ENCODE measurements at regions not wholly inside any gene's neighbourhood (a gene's known extent, or its start where the extent isn't known, plus 50 kb on each side); places are given as distances from the start of the nearest gene placed in this dataset.

DNA sequence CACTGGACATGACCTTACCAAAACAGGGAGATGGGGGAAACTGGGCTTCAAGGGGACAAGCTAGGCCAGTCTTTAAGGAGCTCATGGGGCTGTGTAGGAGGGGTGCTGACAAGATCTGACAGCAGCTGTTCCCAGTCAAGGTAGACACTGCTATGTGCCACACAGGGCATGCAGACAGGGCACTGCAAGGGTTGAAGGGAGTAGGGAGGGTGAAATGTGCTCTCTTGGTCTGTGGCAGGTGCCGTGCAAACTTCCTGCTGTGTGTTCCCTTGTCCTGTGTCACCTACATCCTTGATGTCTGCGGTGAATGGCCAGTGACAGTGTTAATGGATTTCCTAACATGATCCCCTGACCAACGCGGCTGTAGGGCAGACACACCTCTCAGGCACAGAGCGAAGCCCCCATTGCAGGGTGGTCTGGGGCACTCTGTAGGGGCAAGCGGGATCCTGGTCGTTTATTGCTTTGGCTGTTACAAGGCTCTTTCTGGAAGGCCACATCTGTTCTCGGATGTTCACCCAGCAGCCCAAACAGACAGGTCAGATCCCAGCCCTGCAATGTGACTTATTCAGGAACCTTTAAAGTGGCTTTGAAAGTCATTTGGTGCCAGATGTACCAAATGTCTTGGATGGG lies 199.5 kb upstream of the ZNF536 start:
- Histone ChIP-seq H3K9me3 (no peaks in the 10 kb centered on the region), H3K27me3 (no peaks in the 10 kb centered on the region), H3K4me3 (ENCODE audit: low read depth, low read length) (no peak overlapping the region), H3K36me3 (no peaks in the 10 kb centered on the region), H3K4me1 (no peaks in the 10 kb centered on the region)
- no peak for TF ChIP-seq CTCF (IDR thresholded peaks at IDR 0.05; ENCODE audit: low read depth, low read length)
- no peak for DNase-seq

- no peaks in the 10 kb centered on the region for H3K4me1 ChIP-seq
- H3K36me3 ChIP-seq = no peaks in the 10 kb centered on the region
- DNase-seq = no peak
- TF ChIP-seq CTCF (IDR thresholded peaks at IDR 0.05; ENCODE audit: low read depth, low read length) = no peak
- no peaks in the 10 kb centered on the region for H3K27me3 ChIP-seq
- no peak overlapping the region for H3K4me3 ChIP-seq (ENCODE audit: low read depth, low read length)
- no peaks in the 10 kb centered on the region for H3K9me3 ChIP-seq
Measured at GRCh38 chr19:30173593-30174356, 198.4 kb upstream of the ZNF536 start.

- H3K27me3 ChIP-seq = no peaks in the 10 kb centered on the region
- no peak for TF ChIP-seq CTCF (IDR thresholded peaks at IDR 0.05; ENCODE audit: low read depth, low read length)
- H3K9me3 ChIP-seq = no peaks in the 10 kb centered on the region
- DNase-seq = no peak
- no peak overlapping the region for H3K4me3 ChIP-seq (ENCODE audit: low read depth, low read length)
- no peaks in the 10 kb centered on the region for H3K36me3 ChIP-seq
- no peaks in the 10 kb centered on the region for H3K4me1 ChIP-seq
Measured at GRCh38 chr19:30174357-30174645, 197.9 kb upstream of the ZNF536 start.

- DNase-seq = no peak
Measured at GRCh38 chr19:30174791-30175190, 197.4 kb upstream of the ZNF536 start.

DNA sequence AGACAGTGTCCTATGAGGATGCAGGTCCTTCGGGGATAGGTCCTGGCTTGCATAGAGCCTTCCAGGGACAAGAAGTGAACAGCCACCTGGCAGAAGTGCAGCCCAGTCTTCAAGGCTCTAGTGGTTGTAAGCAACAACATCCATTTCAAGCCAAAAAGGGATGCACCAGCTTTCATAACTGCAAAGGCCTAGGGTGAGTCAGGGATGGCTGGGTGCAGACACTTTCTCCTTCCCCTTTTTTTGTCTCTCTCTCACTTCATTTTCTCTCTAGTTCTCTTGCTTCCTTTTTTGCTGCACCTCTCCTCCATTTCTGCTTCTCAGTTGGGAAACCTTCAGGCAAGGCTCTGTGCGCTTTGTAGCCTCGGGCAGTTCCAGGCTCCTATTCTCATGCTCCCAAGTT lies 196.2 kb upstream of the ZNF536 start:
- TF ChIP-seq CTCF (IDR thresholded peaks at IDR 0.05; ENCODE audit: low read depth, low read length) = no peak
- Histone ChIP-seq H3K4me3 (ENCODE audit: low read depth, low read length) (no peak overlapping the region), H3K27me3 (no peaks in the 10 kb centered on the region), H3K9me3 (no peaks in the 10 kb centered on the region), H3K36me3 (no peaks in the 10 kb centered on the region), H3K4me1 (no peaks in the 10 kb centered on the region)
- DNase-seq = no peak

More at GRCh38 chr19:30174791-30175190, 197.4 kb upstream of the ZNF536 start:
- H3K4me1 ChIP-seq = no peaks in the 10 kb centered on the region
- H3K9me3 ChIP-seq = no peaks in the 10 kb centered on the region
- no peaks in the 10 kb centered on the region for H3K36me3 ChIP-seq
- H3K27me3 ChIP-seq = no peaks in the 10 kb centered on the region
- TF ChIP-seq CTCF (IDR thresholded peaks at IDR 0.05; ENCODE audit: low read depth, low read length) = no peak
- H3K4me3 ChIP-seq (ENCODE audit: low read depth, low read length) = no peak overlapping the region

- TF ChIP-seq CTCF (IDR thresholded peaks at IDR 0.05; ENCODE audit: low read depth, low read length) = no peak
- DNase-seq = no peak
- Histone ChIP-seq H3K36me3 (no peaks in the 10 kb centered on the region), H3K9me3 (no peaks in the 10 kb centered on the region; the same call in 1 of the 2 replicates), H3K27me3 (no peaks in the 10 kb centered on the region), H3K4me3 (ENCODE audit: low read depth, low read length) (no peak overlapping the region), H3K4me1 (no peaks in the 10 kb centered on the region)
Measured at GRCh38 chr19:30178721-30179402, 193.3 kb upstream of the ZNF536 start.

All from BE2C (cell line).